Peyer's patch (tissue), 4 donors: ENCODE measurements at regions not wholly inside any gene's neighbourhood (a gene's known extent, or its start where the extent isn't known, plus 50 kb on each side); places are given as distances from the start of the nearest gene placed in this dataset.
"Not testable (repeated sequence)": the region's sequence is repeated elsewhere in the genome, so short reads cannot be mapped to it uniquely, and the experiment has no call there.

Experiments
- CTCF ChIP-seq, 6 experiments: fragments of 450-650 bp in 4 of 6; fragments of 200-600 bp in 2 of 6; sonication (generic) in 1 of 6; IDR thresholded peaks; one replicate each; pipeline ENCODE4 v1.5.1; 2017 to 2019; ENCODE audit warnings: antibody characterized with exemption in 6 of 6, mild to moderate bottlenecking in 3 of 6, moderate library complexity in 1 of 6
- POLR2A ChIP-seq, 2 donors: fragments of 450-650 bp; IDR thresholded peaks; one replicate each; pipeline ENCODE4 v1.5.1; 2017; ENCODE audit warnings: antibody characterized with exemption in 2 of 2, mild to moderate bottlenecking in 2 of 2, moderate library complexity in 2 of 2

GRCh38 chr2:87584268-87584906, 163.5 kb upstream of the PLGLB2 start:
- not testable (repeated sequence) for TF ChIP-seq CTCF, POLR2A (IDR thresholded peaks at IDR 0.05)
